ENCODE measurements at regions not wholly inside any gene's neighbourhood (a gene's known extent, or its start where the extent isn't known, plus 50 kb on each side); places are given as distances from the start of the nearest gene placed in this dataset.

GRCh38 chr9:21695443-21695842 lies 107.0 kb upstream of the MTAP start:
- TF ChIP-seq CTCF (IDR thresholded peaks at IDR 0.05) (no peak), POLR2A (IDR thresholded peaks at IDR 0.05) (no peak), POLR2AphosphoS5 (IDR thresholded peaks at IDR 0.05) (no peak)
